ENCODE measurements at regions not wholly inside any gene's neighbourhood (a gene's known extent, or its start where the extent isn't known, plus 50 kb on each side); places are given as distances from the start of the nearest gene placed in this dataset.

GRCh38 chr10:118504467-118505205 lies 90.8 kb downstream of the PRLHR start:
- no peak for TF ChIP-seq CTCF (IDR thresholded peaks at IDR 0.05)
- no peak for TF ChIP-seq POLR2A (IDR thresholded peaks at IDR 0.05)
